Fibroblast of peridontal ligament (primary cell): ENCODE measurements at regions not wholly inside any gene's neighbourhood (a gene's known extent, or its start where the extent isn't known, plus 50 kb on each side); places are given as distances from the start of the nearest gene placed in this dataset.

Experiments
- DNase-seq: peaks from one replicate; pipeline ENCODE4 v3.0.0-alpha.2; 2010; ENCODE audit errors: extremely low read depth

DNA sequence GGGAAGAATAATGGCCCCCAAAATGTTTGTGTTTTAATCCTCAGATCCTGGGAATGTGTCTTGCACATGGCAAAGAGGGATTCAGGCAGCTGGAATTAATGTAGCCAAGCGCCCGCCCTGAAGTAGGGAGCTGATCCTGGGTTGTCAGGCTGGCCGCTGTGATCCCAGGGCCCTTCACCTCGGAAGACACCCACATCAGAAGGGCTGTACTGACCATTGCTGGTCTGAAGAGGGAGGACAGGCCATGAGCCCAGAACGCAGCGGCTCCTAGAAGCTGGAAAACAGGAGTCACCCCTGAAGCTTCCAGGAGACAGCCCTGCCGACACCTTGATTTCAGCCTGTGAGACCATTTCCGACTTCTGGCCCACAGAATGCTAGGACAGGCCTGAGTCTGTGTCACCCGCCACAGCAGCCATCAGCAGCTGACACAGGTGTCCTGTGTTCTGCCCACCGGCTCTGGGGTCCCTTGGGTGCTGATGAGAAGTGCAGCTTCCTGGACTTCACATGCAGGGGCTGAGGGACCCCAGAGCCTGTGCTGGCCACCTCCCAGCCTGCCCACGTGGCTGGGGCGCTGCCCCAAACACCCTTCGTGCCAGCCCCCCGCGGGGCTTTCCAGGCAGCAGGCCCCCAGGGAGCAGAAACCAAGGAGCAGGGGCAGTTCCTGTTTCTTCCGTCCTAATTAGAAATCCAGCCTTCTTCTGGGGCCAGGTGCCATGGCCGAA, 86.3 kb downstream of the ERMARD start:
- DNase-seq: no peak

DNA sequence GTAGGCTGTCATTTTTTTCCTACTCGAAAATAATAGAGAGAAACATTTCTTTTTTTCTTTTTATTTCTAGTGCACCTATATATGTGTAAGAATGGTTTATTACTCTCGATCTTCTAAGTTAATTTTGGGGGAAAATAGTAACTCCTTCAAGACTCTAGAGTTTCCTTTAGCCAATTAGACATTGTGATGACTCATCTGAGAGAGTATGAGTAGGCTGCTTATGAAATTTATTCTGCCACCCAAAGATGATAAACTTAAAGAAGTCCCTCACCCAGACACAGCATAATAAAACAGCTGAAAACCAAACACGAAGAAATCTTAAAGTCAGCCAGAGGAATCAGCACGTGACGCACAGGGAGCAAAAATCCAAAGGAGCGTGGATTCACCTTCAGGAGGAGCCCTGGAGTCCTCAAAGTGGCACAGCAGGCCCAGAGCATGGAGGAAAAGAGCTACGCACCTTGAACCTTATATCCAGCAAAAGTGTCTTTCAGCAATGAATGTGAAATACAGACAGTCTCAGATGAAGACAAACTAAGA, 81.9 kb downstream of the ERMARD start:
- no peak for DNase-seq

DNA sequence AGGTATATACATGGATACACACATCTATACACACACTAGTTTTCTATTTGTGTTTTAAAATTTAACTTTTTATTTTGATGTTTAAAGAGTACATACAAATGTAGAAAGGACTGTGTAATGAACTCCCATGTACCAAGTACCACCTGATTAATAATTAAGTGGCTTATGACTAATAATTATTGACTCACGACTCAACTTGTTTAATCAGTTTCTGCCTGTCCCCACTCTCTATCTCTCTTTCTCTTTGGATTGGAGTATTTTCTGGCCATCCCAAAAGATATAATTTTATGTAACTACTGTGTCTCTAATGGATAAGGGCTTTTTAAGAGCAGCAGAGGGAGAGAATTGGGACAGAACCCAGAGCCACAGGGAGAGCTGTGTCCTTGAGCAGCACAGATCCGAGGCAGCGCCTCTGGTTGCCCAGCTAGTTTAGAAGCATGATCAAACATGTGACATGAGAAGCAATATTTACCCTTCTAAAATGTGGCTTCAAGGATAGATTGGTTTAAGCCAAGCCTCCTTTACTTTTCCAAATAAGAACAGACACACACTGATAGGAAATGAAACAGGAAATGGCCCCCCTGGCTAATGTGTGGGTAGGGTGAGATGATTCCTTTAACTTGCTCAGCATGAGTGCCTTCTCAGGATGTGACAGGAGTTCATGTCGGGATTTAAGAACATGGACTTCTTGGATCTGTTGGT, 81.0 kb downstream of the ERMARD start:
- no peak for DNase-seq

DNA sequence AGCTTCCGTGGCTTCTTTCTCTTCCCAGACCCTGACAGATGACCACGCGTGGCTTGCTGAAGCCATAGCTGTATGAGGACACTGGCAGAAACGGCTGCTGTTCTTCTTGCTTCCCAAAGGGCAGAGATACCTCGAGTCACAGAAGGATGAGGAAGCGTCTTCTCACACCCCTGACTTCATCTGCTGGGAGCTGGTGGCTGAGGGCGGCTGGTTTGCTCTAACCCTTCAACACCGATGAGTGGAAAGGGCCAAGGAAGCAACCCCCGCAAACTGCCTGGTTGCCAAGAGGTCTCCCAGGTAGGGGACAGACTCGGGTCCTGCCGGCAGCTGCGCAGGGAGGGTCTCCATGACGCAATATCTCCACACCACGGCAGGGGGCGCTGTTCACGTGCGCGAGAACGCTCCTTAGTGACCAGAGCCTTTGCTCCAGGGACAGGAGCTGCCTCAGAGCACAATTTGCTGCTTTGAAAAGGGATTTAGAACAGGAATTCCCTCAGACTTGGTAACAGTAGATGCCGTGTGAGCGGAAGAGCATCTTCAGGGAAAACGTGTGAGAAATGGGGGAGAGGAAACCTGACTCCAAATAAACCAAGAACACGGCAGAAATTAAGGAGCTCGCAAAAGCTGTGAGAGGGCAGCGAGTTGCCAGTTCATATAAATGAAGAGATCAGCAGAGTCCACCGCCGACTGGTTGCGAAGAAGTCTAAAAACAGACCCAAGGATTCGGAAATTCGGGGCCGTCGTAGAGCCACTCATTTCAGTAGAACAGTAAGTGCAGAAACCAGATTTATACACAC, 80.2 kb downstream of the ERMARD start:
- peak; percentile 50 for DNase-seq
